Thyroid gland (tissue), 4 donors: ENCODE measurements at regions not wholly inside any gene's neighbourhood (a gene's known extent, or its start where the extent isn't known, plus 50 kb on each side); places are given as distances from the start of the nearest gene placed in this dataset.

ENCODE experiments used
- DNase-seq, 2 donors: peaks; one replicate each; pipeline ENCODE4 v3.0.0-alpha.2; 2019
- H3K27ac ChIP-seq, 3 donors: fragments of 200-600 bp; sonication (generic); 1 replicate in 2 of 3; 2 replicates in 1 of 3; pipeline ENCODE4 v1.5.1; 2016 to 2019; ENCODE audit warnings: mild to moderate bottlenecking in 1 of 3, moderate library complexity in 1 of 3
- H3K27me3 ChIP-seq: fragments of 200-600 bp; sonication (generic); one replicate; pipeline ENCODE4 v1.5.1; 2019
- H3K36me3 ChIP-seq, 2 donors: fragments of 200-600 bp; sonication (generic); one replicate each; pipeline ENCODE4 v1.5.1; 2016 to 2019
- H3K4me1 ChIP-seq, 2 donors: fragments of 200-600 bp; sonication (generic); one replicate each; pipeline ENCODE4 v1.5.1; 2017 to 2019
- H3K4me3 ChIP-seq, 3 donors: fragments of 200-600 bp; sonication (generic); replicated peaks in 1 of 3; 1 replicate in 2 of 3; 2 replicates in 1 of 3; pipeline ENCODE4 v1.5.1; 2016; ENCODE audit warnings: mild to moderate bottlenecking in 1 of 3
- H3K9me3 ChIP-seq: fragments of 200-600 bp; sonication (generic); one replicate; pipeline ENCODE4 v1.5.1; 2017
- POLR2A ChIP-seq, 2 donors: fragments of 450-650 bp; IDR thresholded peaks; one replicate each; pipeline ENCODE4 v1.6.1; 2017; ENCODE audit warnings: antibody characterized with exemption in 2 of 2, mild to moderate bottlenecking in 2 of 2, moderate library complexity in 1 of 2
- WGBS, 2 donors: methylation state at CpG; one replicate each; pipeline ENCODE4 v1.1.5; 2017; 5-methylcytosine and 5-hydroxymethylcytosine counted together
- intact Hi-C: fragments of 100-400 bp; cut with DNase I; formaldehyde crosslinking; loops from one replicate; pipeline ENCODE4 v1.15.1; 2023
- TF ChIP-seq, protein P1 (sequence below), 6 experiments: fragments of 200-600 bp in 3 of 6; fragments of 450-650 bp in 3 of 6; sonication (generic) in 3 of 6; IDR thresholded peaks; one replicate each; pipeline ENCODE4 v1.5.1; 2016 to 2019; ENCODE audit warnings: antibody characterized with exemption in 6 of 6, mild to moderate bottlenecking in 2 of 6, inconsistent platforms in 1 of 6, moderate library complexity in 1 of 6

DNA sequence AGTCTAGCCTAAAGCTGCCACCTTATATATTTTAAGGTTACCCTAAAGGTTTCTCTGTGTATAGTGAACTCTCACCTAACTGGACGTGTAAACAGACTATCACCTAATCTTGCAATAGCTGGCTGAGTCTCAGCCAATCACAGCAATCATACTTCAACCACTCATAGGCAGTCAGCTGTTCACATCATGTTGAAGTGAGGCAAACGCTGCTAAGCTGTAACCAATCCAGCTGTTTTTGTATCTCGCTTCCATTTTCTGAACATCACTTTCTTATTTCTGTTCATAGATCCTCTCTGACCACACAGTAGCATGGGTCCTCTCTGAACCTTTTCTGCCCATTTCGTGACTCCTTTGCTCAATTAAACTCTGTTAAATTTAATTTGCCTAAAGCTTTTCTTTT is 468.2 kb upstream of the POU3F3 start:
- TF ChIP-seq POLR2A (IDR thresholded peaks at IDR 0.05): no peak
- TF ChIP-seq, protein P1, sequence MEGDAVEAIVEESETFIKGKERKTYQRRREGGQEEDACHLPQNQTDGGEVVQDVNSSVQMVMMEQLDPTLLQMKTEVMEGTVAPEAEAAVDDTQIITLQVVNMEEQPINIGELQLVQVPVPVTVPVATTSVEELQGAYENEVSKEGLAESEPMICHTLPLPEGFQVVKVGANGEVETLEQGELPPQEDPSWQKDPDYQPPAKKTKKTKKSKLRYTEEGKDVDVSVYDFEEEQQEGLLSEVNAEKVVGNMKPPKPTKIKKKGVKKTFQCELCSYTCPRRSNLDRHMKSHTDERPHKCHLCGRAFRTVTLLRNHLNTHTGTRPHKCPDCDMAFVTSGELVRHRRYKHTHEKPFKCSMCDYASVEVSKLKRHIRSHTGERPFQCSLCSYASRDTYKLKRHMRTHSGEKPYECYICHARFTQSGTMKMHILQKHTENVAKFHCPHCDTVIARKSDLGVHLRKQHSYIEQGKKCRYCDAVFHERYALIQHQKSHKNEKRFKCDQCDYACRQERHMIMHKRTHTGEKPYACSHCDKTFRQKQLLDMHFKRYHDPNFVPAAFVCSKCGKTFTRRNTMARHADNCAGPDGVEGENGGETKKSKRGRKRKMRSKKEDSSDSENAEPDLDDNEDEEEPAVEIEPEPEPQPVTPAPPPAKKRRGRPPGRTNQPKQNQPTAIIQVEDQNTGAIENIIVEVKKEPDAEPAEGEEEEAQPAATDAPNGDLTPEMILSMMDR (IDR thresholded peaks at IDR 0.05): no peak
- intact Hi-C loops: no loop called here
- DNase-seq: no peak
- no peaks in the 10 kb centered on the region for H3K4me1 ChIP-seq
- H3K27me3 ChIP-seq: no peaks in the 10 kb centered on the region
- no peaks in the 10 kb centered on the region for H3K9me3 ChIP-seq
- H3K27ac ChIP-seq: no peak overlapping the region
- H3K4me3 ChIP-seq: no peak overlapping the region
- H3K36me3 ChIP-seq: no peaks in the 10 kb centered on the region
- 67 to 68% methylated on average over 4 of the region's 4 CpGs for WGBS, 2 donors

DNA sequence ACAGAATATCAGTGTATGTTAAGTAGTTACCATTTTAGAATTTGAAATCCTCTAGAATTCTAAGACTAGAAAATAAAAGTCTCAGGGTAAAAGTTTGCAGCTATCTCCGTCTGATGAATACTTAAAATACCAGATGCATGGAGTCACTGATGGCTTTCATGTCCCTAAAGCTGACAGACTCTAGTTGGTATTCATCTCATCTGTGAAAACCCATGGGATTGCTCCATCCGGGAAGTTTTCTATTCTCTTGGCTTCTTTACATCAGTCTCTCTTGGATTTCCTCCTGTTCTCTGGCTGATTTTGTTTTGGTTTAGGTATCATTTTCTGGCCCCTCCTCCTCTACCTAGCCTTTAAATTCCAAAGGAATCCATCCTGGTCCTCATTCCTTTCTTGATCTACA is 465.6 kb upstream of the POU3F3 start:
- TF ChIP-seq POLR2A (IDR thresholded peaks at IDR 0.05): no peak
- Histone ChIP-seq H3K36me3 (no peaks in the 10 kb centered on the region), H3K27ac (no peak overlapping the region), H3K9me3 (no peaks in the 10 kb centered on the region), H3K27me3 (no peaks in the 10 kb centered on the region), H3K4me1 (no peaks in the 10 kb centered on the region), H3K4me3 (no peak overlapping the region)
- DNase-seq: no peak
- 55 to 61% methylated on average over 2 of the region's 2 CpGs for WGBS, 2 donors
- intact Hi-C loops: no loop called here

DNA sequence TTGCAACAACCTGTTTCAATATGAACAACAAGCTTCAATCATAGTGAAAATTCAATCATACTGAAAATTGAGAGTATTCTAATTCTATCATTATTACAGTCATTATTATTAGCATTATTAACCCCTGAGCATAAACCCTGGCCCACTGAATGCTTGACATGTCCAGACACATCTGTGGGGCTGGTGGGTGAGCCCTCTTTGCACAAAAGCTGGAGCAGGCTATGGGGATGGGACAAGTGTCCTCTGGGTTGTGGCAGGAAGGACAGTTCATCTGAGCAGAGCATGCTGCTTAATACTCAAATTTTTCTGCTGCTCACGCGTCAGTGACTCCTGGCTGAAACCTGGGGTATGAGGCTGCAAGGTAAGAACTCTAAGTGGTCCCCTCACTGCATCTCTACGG is 451.1 kb upstream of the POU3F3 start:
- intact Hi-C loops: no loop called here
- no peak for DNase-seq
- no peaks in the 10 kb centered on the region for H3K27me3 ChIP-seq
- no peaks in the 10 kb centered on the region for H3K9me3 ChIP-seq
- no peaks in the 10 kb centered on the region for H3K4me1 ChIP-seq
- no peaks in the 10 kb centered on the region for H3K36me3 ChIP-seq
- TF ChIP-seq, protein P1 (IDR thresholded peaks at IDR 0.05): no peak
- no peak for TF ChIP-seq POLR2A (IDR thresholded peaks at IDR 0.05)
- no peak overlapping the region for H3K27ac ChIP-seq
- H3K4me3 ChIP-seq: no peak overlapping the region
- 77 to 83% methylated on average over 3 of the region's 3 CpGs for WGBS, 2 donors

DNA sequence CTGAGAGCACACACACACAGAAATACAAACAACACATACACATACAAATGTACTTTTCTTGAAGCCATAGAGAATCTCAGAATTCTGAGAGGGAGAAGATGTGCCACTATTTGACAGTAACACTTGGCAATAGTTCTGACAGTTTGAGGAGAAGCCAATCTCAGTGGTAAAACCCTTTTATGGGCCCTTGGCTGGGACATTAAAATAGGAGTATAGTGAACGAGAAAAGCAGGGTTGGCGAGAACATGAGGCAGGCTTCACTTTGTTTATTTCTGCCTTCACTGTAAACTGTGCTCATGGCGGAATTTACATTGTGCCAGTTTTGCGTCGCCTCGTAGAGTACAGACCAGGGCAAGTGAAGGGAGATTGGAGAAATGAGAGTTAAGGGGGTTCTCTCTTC is 449.4 kb upstream of the POU3F3 start:
- H3K27ac ChIP-seq: no peak overlapping the region
- DNase-seq: no peak
- no peaks in the 10 kb centered on the region for H3K9me3 ChIP-seq
- no peaks in the 10 kb centered on the region for H3K4me1 ChIP-seq
- WGBS, 2 donors: 91 to 92% methylated on average over 6 of the region's 6 CpGs
- H3K4me3 ChIP-seq: no peak overlapping the region
- H3K36me3 ChIP-seq: no peaks in the 10 kb centered on the region
- intact Hi-C loops: no loop called here
- no peaks in the 10 kb centered on the region for H3K27me3 ChIP-seq
- TF ChIP-seq POLR2A (IDR thresholded peaks at IDR 0.05): no peak
- TF ChIP-seq, protein P1 (IDR thresholded peaks at IDR 0.05): no peak

DNA sequence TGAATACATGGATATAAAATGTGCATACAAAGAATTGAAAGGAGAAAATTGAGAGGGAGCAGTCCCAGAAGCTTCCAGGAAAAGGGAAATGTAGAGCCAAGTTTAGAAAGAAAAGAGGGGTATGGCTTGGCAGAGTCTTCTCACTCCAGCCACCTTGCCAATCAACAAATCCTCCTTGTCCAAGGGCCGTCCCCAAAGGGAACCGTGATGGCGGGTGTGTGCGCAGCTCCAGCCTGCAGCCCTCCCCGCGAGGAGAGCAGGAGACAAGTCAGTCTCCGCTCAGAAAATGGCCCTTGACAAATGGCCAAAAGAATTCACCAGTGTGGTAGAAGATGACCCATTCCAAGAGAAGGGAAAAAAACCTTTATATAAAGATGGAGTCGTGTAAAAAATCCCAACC is 448.3 kb upstream of the POU3F3 start:
- Histone ChIP-seq H3K4me1 (no peaks in the 10 kb centered on the region), H3K27me3 (no peaks in the 10 kb centered on the region), H3K27ac (no peak overlapping the region), H3K9me3 (no peaks in the 10 kb centered on the region), H3K36me3 (no peaks in the 10 kb centered on the region), H3K4me3 (no peak overlapping the region)
- intact Hi-C loops: no loop called here
- TF ChIP-seq, protein P1 (IDR thresholded peaks at IDR 0.05): no peak
- no peak for TF ChIP-seq POLR2A (IDR thresholded peaks at IDR 0.05)
- WGBS, 2 donors: 84 to 86% methylated on average over 8 of the region's 8 CpGs
- no peak for DNase-seq

DNA sequence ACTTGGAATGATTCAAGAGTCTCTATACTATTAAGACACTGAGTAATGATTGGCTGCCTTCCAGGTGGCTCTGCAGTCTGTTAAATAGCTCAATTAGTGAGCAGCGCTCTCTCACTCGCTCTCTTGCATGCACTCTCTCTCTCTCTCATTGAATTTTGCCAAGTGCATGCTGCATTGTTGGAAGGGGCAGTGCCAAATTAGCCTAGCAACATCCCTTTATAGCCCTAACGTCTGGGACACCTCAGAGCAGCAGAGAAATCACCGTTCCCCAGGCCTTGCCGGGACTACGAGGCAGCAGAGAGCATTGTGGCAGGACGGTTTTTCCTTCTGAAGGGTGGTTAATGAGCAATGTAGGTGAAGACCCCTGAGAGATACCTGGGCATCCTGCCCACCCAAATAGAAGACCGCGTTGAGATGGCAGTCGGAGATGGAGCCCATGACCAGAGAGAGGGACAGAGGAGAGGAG is 447.6 kb upstream of the POU3F3 start:
- Histone ChIP-seq H3K4me1 (no peaks in the 10 kb centered on the region), H3K27ac (no peak overlapping the region), H3K27me3 (no peaks in the 10 kb centered on the region), H3K4me3 (no peak overlapping the region), H3K36me3 (no peaks in the 10 kb centered on the region), H3K9me3 (no peaks in the 10 kb centered on the region)
- 49 to 53% methylated on average over 10 of the region's 10 CpGs for WGBS, 2 donors
- intact Hi-C loops: no loop called here
- TF ChIP-seq, protein P1 (IDR thresholded peaks at IDR 0.05): no peak
- no peak for TF ChIP-seq POLR2A (IDR thresholded peaks at IDR 0.05)
- peak; percentile 8 to 23 for DNase-seq
